ENCODE measurements at regions not wholly inside any gene's neighbourhood (a gene's known extent, or its start where the extent isn't known, plus 50 kb on each side); places are given as distances from the start of the nearest gene placed in this dataset.
A peak's percentile ranks its signal among the peaks of the same experiment; 100 is the strongest.

DNA sequence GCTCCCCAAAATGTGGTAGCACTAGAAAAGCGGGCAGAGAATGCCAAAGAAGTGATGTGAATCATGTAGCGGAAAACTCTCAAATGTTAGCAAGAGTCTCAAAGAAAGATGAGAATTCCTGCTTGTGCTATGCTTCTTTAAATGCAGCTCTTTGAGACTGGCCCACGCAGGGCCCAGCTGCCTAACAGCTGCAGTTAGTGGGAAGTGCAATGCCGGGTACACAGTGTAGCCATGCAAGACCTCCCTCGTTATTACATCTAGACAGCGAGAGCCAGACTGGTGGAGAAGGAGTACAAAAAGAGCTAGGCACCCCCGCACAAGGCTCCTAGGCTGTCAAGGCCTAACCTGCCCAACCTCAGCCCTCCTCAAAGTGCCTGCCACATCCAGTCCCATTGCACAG, 201.7 kb upstream of the PRDM1 start:
- H3K27ac ChIP-seq: no peak overlapping the region
- peak in 1 of 4 donors; percentile 26 for DNase-seq
- no peak overlapping the region for H3K4me3 ChIP-seq
- WGBS, 2 donors: 80 to 81% methylated on average over 7 of the region's 7 CpGs
- no peaks in the 10 kb centered on the region for H3K9me3 ChIP-seq
- ATAC-seq: no peak
- peaks cover 15% of the 10 kb centered on the region for H3K4me1 ChIP-seq
- TF ChIP-seq, protein P1, sequence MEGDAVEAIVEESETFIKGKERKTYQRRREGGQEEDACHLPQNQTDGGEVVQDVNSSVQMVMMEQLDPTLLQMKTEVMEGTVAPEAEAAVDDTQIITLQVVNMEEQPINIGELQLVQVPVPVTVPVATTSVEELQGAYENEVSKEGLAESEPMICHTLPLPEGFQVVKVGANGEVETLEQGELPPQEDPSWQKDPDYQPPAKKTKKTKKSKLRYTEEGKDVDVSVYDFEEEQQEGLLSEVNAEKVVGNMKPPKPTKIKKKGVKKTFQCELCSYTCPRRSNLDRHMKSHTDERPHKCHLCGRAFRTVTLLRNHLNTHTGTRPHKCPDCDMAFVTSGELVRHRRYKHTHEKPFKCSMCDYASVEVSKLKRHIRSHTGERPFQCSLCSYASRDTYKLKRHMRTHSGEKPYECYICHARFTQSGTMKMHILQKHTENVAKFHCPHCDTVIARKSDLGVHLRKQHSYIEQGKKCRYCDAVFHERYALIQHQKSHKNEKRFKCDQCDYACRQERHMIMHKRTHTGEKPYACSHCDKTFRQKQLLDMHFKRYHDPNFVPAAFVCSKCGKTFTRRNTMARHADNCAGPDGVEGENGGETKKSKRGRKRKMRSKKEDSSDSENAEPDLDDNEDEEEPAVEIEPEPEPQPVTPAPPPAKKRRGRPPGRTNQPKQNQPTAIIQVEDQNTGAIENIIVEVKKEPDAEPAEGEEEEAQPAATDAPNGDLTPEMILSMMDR (IDR thresholded peaks at IDR 0.05): no peak
- no peak for TF ChIP-seq POLR2A (IDR thresholded peaks at IDR 0.05)
- no peaks in the 10 kb centered on the region for H3K36me3 ChIP-seq (replicated peaks in 1 of 2; ENCODE audit: insufficient read depth in 1 of 2, low read depth in 2 of 2)
- intact Hi-C loops (cut with DNase I): no loop called here
- no peaks in the 10 kb centered on the region for H3K27me3 ChIP-seq

DNA sequence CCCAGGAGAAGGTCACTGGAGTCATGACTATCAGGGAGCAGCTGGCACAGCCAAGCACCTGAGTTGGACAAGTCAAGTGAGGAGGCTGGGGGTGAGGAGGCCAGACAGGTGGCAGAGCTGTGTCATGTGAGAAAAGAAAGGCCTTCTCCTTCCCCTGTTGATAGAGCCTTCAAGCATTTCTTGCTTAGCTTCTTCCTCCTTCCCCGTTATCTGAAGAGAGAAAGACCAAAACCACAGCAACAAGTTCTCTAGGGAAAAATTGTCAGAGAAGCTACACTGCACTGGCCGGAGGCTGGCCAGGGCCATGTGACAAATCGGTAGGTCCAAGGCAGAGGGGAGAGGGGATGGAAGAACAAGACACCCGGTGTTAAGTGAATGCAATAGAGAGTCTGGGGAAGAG, 202.1 kb upstream of the PRDM1 start:
- Histone ChIP-seq H3K9me3 (no peaks in the 10 kb centered on the region), H3K36me3 (replicated peaks in 1 of 2; ENCODE audit: insufficient read depth in 1 of 2, low read depth in 2 of 2) (no peaks in the 10 kb centered on the region), H3K27ac (no peak overlapping the region), H3K27me3 (no peaks in the 10 kb centered on the region), H3K4me3 (no peak overlapping the region), H3K4me1 (peaks cover 15% of the 10 kb centered on the region)
- no peak for TF ChIP-seq POLR2A (IDR thresholded peaks at IDR 0.05)
- TF ChIP-seq, protein P1 (IDR thresholded peaks at IDR 0.05): no peak
- DNase-seq (no peak), ATAC-seq (no peak)
- intact Hi-C loops (cut with DNase I): no loop called here
- WGBS, 2 donors: 64 to 77% methylated on average over 4 of the region's 4 CpGs

DNA sequence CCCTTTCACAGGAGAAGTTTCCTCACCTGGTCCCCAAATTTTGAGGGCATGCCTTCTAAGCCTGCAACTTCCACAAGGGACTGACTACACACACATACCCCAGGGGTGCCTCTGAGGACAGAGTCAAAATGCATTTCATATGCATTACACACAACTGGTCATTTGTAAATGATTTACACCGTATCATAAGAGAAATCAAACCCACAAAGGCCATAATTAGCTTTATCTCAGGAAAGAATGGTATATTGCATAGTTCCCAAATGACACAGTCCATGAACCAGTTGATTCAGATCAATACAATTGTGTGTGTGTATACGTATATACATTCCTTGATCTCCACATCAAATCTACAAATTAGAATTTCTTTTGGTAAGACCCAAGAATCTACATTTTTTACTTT, 203.3 kb upstream of the PRDM1 start:
- H3K36me3 ChIP-seq (replicated peaks in 1 of 2; ENCODE audit: insufficient read depth in 1 of 2, low read depth in 2 of 2): no peaks in the 10 kb centered on the region
- intact Hi-C loops (cut with DNase I): no loop called here
- no peak for TF ChIP-seq POLR2A (IDR thresholded peaks at IDR 0.05)
- TF ChIP-seq, protein P1 (IDR thresholded peaks at IDR 0.05): no peak
- WGBS, 2 donors: 84 to 93% methylated on average over 2 of the region's 2 CpGs
- H3K27ac ChIP-seq: no peak overlapping the region
- no peaks in the 10 kb centered on the region for H3K27me3 ChIP-seq
- DNase-seq: no peak
- no peaks in the 10 kb centered on the region for H3K9me3 ChIP-seq
- ATAC-seq: no peak
- no peak overlapping the region for H3K4me3 ChIP-seq
- H3K4me1 ChIP-seq: peaks cover 15% of the 10 kb centered on the region

DNA sequence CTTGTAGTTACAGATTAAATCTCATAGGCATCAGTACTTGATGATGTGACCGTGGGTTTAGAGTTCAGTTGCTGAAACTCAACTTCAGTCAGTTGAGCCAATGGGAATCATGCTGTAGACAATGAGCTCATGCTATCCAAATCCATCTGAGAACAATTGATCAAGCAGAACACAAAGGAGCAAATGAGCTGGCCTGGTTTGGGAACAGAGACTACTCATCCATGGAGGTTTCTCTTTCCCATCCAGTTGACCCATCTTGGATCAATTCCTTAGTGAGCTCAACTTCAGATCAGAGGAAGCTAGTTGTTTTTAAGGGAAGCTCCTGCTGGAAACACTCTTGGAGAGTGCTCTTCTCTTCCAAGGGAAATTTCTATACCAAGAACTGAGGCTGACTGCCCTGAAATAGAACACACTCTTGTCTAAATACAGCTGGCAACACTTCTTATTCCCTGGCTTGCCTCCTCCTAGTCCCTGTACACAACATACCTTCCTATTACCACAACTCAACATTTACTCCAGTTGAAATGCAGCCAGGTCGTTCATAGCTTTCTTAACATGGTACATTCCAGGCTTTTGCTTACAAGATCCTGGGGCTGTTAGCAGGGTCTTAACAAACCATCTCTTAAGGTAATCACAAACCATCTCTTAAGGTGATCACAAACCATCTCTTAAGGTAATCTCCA, 203.9 kb upstream of the PRDM1 start:
- no peak for ATAC-seq
- Histone ChIP-seq H3K27me3 (no peaks in the 10 kb centered on the region), H3K4me1 (peaks cover 15% of the 10 kb centered on the region), H3K9me3 (no peaks in the 10 kb centered on the region), H3K4me3 (no peak overlapping the region), H3K36me3 (replicated peaks in 1 of 2; ENCODE audit: insufficient read depth in 1 of 2, low read depth in 2 of 2) (no peaks in the 10 kb centered on the region), H3K27ac (no peak overlapping the region)
- 69 to 71% methylated on average over 2 of the region's 2 CpGs for WGBS, 2 donors
- no peak for TF ChIP-seq POLR2A (IDR thresholded peaks at IDR 0.05)
- TF ChIP-seq, protein P1 (IDR thresholded peaks at IDR 0.05): no peak
- no peak for DNase-seq
- intact Hi-C loops (cut with DNase I): no loop called here

DNA sequence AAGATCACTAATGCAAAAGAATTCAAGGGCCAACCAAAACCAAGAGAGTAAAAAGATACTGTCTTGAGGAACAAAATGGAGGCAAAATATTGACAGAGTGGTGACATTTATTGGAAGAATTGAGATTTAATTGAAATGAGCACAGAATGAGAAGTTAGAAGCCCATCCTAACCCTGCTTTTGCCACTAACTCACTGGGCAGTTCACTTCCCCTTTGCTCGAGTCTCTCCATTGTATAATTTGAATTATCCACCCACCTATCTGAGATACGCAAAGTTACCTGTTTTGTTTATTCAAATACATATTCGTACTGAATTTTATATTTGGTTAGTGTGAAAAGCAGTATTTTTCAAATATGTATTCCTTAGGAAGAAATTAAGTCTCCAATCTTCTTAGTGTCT, 204.5 kb upstream of the PRDM1 start:
- Histone ChIP-seq H3K4me1 (peaks cover 10% of the 10 kb centered on the region), H3K4me3 (no peak overlapping the region), H3K27me3 (no peaks in the 10 kb centered on the region), H3K9me3 (no peaks in the 10 kb centered on the region), H3K27ac (no peak overlapping the region), H3K36me3 (replicated peaks in 1 of 2; ENCODE audit: insufficient read depth in 1 of 2, low read depth in 2 of 2) (no peaks in the 10 kb centered on the region)
- ATAC-seq (no peak), DNase-seq (no peak)
- 80 to 86% methylated on average over 3 of the region's 3 CpGs for WGBS, 2 donors
- intact Hi-C loops (cut with DNase I): no loop called here
- no peak for TF ChIP-seq POLR2A (IDR thresholded peaks at IDR 0.05)
- TF ChIP-seq, protein P1 (IDR thresholded peaks at IDR 0.05): no peak

All from body of pancreas (tissue), 4 donors.